Esophagus muscularis mucosa (tissue), 3 donors: ENCODE measurements at regions not wholly inside any gene's neighbourhood (a gene's known extent, or its start where the extent isn't known, plus 50 kb on each side); places are given as distances from the start of the nearest gene placed in this dataset.

Source experiments
- POLR2A ChIP-seq: fragments of 450-650 bp; IDR thresholded peaks from one replicate; pipeline ENCODE4 v1.6.1; 2017; ENCODE audit warnings: antibody characterized with exemption, moderate library complexity, mild to moderate bottlenecking, low read depth
- POLR2AphosphoS5 ChIP-seq, 2 donors: sonication (generic); formaldehyde crosslinking; IDR thresholded peaks; one replicate each; pipeline ENCODE4 v1.6.1; 2017; ENCODE audit warnings: antibody characterized with exemption in 2 of 2
- TF ChIP-seq, protein P1 (sequence below), 3 experiments: fragments of 200-600 bp in 2 of 3; fragments of 450-650 bp in 1 of 3; sonication (generic) in 2 of 3; IDR thresholded peaks; one replicate each; pipeline ENCODE4 v1.5.1; 2017 to 2019; ENCODE audit warnings: antibody characterized with exemption in 3 of 3, mild to moderate bottlenecking in 2 of 3, moderate library complexity in 1 of 3

DNA sequence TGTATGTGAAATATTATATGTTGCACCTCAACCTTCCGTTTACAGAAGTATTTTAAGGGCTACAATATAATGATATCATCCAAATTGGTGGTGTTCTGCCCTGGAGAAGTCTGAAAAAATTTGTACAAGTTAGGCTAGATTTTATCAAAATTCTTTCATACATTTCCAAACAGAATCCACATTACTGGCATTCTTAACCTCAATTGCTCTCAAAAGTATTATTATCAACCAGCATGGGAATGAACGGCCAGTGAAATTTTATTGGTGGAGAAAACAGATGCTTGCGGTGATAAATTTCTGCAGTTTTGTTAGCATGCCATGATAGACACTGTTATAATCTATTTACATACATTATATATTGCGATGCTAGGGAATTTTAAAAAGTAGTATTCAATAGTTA lies 88.3 kb upstream of the TFPI start:
- TF ChIP-seq, protein P1, sequence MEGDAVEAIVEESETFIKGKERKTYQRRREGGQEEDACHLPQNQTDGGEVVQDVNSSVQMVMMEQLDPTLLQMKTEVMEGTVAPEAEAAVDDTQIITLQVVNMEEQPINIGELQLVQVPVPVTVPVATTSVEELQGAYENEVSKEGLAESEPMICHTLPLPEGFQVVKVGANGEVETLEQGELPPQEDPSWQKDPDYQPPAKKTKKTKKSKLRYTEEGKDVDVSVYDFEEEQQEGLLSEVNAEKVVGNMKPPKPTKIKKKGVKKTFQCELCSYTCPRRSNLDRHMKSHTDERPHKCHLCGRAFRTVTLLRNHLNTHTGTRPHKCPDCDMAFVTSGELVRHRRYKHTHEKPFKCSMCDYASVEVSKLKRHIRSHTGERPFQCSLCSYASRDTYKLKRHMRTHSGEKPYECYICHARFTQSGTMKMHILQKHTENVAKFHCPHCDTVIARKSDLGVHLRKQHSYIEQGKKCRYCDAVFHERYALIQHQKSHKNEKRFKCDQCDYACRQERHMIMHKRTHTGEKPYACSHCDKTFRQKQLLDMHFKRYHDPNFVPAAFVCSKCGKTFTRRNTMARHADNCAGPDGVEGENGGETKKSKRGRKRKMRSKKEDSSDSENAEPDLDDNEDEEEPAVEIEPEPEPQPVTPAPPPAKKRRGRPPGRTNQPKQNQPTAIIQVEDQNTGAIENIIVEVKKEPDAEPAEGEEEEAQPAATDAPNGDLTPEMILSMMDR (IDR thresholded peaks at IDR 0.05), result no peak
- TF ChIP-seq POLR2AphosphoS5 (IDR thresholded peaks at IDR 0.05) (no peak), POLR2A (no peak)
